GM19035 (cell line): ENCODE measurements at regions not wholly inside any gene's neighbourhood (a gene's known extent, or its start where the extent isn't known, plus 50 kb on each side); places are given as distances from the start of the nearest gene placed in this dataset.

Experiments
- ATAC-seq: cut with Tn5 transposase; IDR thresholded peaks from one replicate; pipeline ENCODE4 v1.9.1; 2021; ENCODE audit not compliant: unreplicated experiment

GRCh38 chr2:194232600-194232999, 1424.4 kb upstream of the SLC39A10 start:
- no peak for ATAC-seq

GRCh38 chr2:194223218-194223617, 1433.8 kb upstream of the SLC39A10 start:
- no peak for ATAC-seq

GRCh38 chr2:194214192-194214591, 1442.8 kb upstream of the SLC39A10 start:
- no peak for ATAC-seq

GRCh38 chr2:194205568-194206227, 1451.3 kb upstream of the SLC39A10 start:
- no peak for ATAC-seq

- no peak for ATAC-seq
Measured at GRCh38 chr2:194203898-194204297, 1453.1 kb upstream of the SLC39A10 start.

- no peak for ATAC-seq
Measured at GRCh38 chr2:194182888-194183287, 1474.1 kb upstream of the SLC39A10 start.

- no peak for ATAC-seq
Measured at GRCh38 chr2:194176134-194176533, 1480.9 kb upstream of the SLC39A10 start.

- peak; percentile 79 for ATAC-seq
Measured at GRCh38 chr2:194166818-194167217, 1490.2 kb upstream of the SLC39A10 start.

- ATAC-seq, result no peak
Measured at GRCh38 chr2:194155431-194155830, 1501.6 kb upstream of the SLC39A10 start.

- ATAC-seq, result no peak
Measured at GRCh38 chr2:194151231-194151630, 1505.8 kb upstream of the SLC39A10 start.

GRCh38 chr2:194135463-194135862, 1521.6 kb upstream of the SLC39A10 start:
- ATAC-seq, result no peak

- ATAC-seq, result no peak
Measured at GRCh38 chr2:194128810-194129209, 1528.2 kb upstream of the SLC39A10 start.

GRCh38 chr2:194126418-194126817, 1530.6 kb upstream of the SLC39A10 start:
- no peak for ATAC-seq

- no peak for ATAC-seq
Measured at GRCh38 chr2:194116861-194117260, 1540.2 kb upstream of the SLC39A10 start.

- peak; percentile 36 for ATAC-seq
Measured at GRCh38 chr2:194105358-194105757, 1551.7 kb upstream of the SLC39A10 start.

GRCh38 chr2:194104687-194105086, 1552.3 kb upstream of the SLC39A10 start:
- ATAC-seq, result peak; percentile 92

GRCh38 chr2:194103941-194104659, 1552.9 kb upstream of the SLC39A10 start:
- ATAC-seq, result peak; percentile 10

GRCh38 chr2:194102546-194102945, 1554.5 kb upstream of the SLC39A10 start:
- ATAC-seq, result no peak

GRCh38 chr2:194100201-194100600, 1556.8 kb upstream of the SLC39A10 start:
- no peak for ATAC-seq

GRCh38 chr2:194096402-194096801, 1560.6 kb upstream of the SLC39A10 start:
- ATAC-seq, result peak; percentile 49

GRCh38 chr2:194095359-194095758, 1561.7 kb upstream of the SLC39A10 start:
- ATAC-seq, result no peak

GRCh38 chr2:194090251-194090905, 1566.6 kb upstream of the SLC39A10 start:
- ATAC-seq, result no peak
